HT1080 (cell line): ENCODE measurements at regions not wholly inside any gene's neighbourhood (a gene's known extent, or its start where the extent isn't known, plus 50 kb on each side); places are given as distances from the start of the nearest gene placed in this dataset.

Experiments used
- DNase-seq: peaks from one replicate; pipeline ENCODE4 v3.0.0-alpha.2; 2015; ENCODE audit warnings: low read depth

DNA sequence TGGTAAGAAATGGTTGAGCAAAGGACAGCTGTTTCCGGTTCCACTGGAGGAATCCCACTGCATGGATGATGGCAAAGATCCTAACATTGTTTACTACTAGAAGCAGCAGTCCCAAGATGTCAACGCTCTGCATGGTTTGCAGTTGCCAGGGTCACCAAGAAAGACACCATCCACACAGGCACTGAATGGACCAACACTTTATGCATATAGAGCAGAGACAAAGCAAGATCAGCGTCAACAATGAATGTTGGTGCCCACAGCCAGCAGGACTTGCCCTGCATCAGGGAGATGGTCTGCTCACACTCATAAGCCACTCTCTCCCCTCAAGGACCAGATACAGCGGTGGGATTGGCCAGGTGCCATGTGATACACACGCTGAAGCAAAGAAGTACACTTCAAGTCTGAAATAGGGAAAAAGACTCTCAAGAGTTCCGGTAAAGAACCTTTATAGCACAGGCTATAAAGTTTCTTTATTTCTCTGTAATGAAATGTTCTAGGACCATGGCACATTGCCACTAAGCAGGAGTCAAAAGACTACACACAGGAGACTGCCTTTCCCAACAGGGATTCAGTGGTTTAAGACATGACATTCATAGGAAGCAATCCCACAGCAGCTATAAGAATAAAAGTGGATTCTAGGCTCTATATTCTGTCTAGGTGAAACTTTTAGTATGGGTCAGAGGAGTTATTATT is 133.2 kb upstream of the EPHA4 start:
- no peak for DNase-seq

DNA sequence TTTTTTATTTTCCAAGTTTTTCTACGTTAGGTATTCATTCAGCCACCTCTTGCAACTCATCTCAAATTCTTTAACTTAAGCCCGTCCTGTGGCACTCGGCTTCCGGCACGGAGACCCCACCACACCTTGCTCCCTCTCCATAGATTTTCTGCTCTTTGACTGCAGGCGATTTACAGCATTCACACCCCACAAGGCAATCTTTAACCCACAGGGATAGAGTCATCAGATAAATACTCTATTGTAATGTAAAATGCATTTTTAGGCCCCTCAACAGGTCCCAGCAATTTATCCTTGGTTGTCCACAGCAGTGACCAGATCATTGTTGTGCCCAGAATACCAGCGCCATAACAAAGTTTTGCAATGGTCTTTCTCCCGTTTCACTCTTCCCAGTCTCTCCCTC is 132.3 kb upstream of the EPHA4 start:
- no peak for DNase-seq

DNA sequence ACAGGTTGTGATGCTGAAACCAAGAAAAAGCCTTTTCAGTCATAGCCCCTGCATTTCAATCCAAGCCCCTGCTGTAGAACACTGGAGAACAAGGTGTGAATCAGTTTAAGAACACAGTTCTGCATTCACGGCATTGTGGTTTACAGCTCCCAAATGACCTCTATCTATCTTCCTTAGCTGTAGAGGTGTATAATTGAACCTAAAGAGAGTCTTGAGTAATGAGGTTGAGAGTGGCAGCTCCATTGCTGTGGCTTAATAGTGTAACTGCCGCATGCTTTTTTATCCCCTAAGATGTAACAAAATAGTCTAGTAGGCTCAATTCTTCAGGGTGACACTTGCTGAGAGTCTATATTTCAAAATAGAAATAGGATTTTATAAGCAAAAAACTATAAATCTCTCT is 121.3 kb upstream of the EPHA4 start:
- DNase-seq: no peak

DNA sequence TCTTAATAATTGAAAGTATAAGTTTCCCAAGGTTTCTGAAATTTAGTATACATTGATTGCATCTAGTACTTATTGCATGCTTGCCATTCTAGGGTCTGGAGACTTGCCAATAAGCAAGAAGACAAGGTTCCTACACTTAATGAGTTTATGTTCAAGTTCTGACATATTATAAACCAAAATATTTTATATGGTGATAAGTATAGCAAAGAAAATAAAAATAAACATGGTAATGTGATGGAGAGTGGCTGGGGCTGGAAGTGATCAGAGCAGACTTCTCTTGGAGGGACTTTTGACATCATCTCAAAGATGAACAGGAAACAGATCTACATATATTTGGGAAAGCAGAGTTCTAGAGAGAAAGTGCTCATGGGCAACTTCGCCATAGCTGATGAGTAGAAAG is 119.5 kb upstream of the EPHA4 start:
- DNase-seq: no peak

DNA sequence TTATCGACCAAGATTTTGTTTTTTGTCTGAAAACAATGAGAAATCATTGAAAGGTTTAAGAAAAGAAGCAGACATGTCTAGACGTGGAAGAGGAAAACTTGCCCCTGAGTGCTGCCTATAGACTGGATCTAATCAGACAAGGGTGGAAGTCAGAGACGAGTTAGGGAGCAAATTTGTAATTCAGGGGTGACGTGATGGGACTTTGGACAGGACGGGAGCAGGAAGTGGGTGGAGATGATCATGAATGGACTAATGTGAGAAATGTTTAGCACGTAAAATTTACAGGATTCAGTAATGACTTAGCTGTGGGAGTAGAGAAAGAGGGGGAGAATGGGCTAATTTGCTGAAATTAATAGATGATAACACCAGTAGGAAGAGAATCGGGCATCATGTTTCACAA is 117.0 kb upstream of the EPHA4 start:
- DNase-seq: no peak

DNA sequence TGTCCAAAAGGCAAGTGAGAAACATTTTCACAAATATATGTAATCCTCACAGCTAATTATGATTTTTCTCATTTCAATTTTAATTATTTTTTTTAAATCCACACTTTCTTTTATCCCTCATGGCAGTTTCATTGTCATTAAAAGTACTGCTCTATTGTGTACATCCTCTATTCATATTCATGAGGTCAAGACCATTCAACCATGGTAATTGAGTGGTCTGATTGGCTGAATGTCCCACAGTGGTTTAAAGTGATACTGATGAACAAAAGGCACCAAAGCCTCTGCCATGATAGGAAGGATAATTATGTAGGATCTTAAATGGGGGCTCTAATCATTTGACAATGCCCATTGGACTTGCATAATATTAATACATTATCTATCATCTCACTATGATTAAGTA is 108.4 kb upstream of the EPHA4 start:
- no peak for DNase-seq

DNA sequence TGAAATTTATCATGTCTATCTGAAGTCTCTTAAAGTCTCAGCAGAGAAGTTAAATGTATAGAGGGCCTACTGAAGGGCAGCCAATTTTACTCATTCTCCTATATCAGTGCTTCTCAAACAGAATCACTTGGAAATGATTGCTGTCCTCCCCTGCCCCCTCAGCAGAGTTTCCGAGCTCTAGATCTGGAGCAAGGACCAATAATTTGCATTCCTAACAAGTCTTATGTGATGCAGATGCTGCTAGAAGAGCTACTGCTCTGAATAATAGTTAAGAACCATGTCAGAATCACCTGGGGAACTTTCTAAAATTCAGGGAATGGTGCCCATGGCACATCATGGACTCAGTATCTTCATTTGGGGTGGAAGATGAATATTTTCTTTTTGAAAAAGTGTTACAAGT is 105.6 kb upstream of the EPHA4 start:
- no peak for DNase-seq

DNA sequence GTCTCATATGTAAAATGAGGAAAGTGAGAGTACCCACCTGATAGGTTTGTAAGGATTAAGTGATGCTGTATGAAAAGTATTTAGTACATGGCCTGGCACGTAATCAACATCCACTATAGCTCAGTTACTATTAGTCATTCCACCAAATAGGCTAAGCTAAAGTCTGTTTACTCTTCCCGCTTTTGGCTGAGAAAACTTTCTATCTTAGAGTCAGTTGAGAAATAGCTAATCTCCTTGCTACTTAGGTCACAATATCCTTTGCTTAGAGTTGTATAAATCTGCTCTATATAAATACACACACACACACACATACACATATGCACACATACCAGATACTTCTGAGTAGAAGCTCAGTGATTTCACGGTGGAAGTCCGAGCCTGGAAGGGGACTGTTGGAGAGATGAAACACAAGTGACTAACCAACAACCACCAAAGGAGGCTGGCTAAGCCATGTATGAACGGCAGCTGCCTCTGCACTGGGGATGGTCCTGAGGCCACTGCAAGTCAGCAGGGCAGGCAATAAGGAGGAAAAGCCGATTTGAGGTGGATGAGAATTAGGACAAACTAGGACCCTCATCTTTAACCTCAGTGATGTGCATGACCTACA is 104.6 kb upstream of the EPHA4 start:
- peak; percentile 34 for DNase-seq

DNA sequence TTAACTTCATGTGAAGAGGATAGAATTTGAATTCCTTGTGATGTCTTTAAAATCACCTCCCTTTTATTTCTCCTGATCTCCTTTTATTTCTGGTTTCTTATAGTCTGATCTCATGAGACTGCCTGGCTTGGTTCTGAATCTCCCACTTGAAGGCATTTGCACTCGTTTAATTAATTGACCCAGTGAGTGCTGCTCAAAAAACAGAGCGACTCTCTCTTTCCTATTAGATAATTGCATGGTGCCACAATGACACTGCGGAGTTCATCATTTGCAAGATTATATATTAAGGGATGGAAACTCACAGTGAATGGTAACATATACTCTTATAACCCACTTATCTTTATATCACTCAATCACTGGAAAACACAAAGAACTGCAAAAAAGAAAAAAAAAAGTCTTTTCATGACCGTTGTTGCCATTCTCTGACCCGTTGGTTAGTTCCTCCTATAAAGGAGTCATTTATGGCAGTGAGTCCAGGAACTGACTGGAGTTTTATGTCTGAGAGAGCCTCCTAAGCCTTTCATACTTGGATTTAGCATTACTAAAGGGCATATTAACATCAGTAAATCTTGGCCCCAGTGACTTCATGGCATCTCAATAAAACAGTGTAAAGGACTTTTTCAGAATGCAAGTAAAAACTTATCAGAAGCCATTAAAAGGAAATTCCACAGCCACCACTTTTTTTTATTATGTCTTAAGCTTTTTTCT is 103.3 kb upstream of the EPHA4 start:
- no peak for DNase-seq

DNA sequence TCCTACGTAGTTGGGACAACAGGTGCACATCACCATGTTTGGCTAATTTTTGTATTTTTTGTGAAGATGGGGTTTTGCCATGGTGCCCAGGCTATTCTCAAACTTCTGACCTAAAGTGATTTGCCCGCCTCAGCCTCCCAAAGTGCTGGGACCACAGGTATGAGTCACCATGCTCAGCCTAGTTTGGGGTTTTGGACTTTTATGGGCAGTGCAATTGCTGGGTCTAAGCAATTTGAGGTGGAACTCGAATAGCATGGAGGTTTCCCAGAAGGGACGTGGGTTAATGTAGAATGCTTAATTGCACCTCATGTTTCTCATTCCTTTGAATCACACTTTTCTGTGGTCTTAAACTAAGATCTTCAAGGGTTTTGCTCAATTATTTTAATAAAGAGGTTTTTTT is 102.3 kb upstream of the EPHA4 start:
- no peak for DNase-seq

DNA sequence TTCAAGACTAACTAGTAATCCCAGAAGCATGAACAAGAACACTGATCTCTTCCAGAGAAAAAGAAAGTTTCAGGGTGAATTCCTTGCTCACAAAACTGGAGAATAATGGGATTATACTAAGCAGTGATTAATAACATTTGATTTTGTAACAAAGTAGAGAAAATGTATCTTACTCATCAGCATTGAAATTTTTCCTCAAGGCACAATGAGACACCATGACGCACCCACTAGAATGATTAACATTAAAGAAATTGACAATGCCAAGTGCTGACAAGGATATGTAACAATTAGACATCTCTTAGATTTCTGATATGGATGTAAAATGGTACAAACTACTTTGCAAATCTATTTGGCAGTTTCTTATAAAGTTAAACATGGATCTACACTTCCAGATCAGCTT is 101.1 kb upstream of the EPHA4 start:
- DNase-seq: no peak

DNA sequence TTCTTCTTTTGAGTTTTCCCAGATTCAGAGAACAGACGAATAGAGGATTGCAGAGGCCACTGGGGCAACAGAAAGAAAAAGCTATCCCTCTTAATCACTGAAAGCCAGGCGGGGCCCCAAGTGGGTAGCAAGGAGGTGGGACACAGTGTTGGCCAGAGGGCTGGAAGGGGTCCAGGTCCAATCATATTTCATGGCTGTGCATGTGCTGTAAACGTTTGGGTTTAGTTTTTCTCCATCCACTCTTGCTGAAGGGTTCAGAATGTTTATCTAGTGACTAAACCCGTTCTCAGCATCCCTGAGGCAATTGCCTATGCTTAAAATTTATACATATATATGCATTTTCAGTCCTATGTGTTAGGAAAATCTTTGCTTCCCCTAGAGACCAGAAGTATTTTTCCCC is 99.4 kb upstream of the EPHA4 start:
- peak; percentile 54 for DNase-seq

DNA sequence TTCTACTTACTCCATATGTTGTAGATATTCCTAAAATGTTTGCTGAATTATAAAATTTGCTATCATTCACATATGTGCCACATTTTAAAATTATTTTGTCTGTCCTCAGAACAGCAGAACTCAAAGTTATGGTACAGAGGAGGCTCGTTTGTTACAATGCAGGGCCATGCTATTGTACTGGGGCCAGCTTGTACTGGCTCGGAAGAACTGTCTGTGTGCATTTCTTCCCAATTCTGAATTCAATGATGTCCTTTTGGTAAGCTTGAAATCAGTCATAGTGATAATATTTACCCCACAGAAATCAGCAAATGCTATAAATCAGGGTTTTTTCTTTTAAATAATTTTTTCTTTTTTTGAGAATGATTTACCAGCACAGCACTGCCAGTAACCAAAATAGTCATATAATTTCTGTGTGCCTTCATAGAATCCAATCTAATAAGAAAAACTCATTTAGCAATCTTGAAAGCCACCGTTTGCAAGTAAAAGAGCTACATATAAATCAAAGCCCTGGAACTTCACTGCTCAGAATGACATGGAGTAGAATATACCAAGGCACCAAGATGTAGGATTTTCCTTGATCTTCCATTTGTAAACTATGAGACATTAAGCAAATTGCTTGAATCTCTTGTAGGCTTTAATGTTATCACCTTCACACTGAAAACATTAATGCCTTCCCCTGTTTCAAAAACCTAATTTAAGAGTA is 90.7 kb upstream of the EPHA4 start:
- no peak for DNase-seq

DNA sequence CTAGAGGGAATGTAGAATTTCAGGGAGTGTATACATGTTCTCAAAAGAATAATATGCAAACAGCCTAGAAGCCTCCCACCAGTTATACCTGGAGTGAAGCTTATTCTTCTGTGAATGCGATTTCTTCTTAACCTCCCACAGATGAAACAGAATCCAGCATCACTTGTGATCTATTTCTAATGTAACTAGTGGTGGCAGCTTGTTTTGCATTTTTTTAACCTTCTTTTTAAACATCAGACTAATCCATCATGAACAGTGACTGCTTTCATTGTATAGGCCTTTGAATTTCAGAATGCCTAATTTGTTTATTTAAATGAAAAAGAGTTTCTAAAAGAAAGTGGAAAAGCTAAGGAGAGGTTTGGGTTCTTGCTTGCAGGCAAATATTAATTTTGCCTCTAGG is 85.7 kb upstream of the EPHA4 start:
- DNase-seq: no peak

DNA sequence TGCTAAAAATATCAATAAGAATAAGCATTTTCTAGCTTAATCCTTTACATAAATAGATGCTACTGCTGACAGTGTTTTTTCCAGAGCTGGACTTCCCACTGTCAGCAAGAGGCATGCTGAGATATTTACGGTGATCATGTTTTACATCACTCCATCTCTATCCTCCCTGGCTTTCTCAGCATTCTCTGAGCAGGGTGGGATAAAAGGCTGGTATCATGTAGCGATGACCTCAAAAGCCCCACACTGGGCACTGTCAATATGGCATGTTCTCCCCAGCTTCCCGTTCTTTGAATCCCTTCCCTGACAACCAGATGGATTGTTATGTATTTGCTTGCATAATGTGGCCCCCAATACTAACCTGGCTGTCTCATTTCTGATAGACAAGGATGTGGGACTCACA is 83.2 kb upstream of the EPHA4 start:
- no peak for DNase-seq

DNA sequence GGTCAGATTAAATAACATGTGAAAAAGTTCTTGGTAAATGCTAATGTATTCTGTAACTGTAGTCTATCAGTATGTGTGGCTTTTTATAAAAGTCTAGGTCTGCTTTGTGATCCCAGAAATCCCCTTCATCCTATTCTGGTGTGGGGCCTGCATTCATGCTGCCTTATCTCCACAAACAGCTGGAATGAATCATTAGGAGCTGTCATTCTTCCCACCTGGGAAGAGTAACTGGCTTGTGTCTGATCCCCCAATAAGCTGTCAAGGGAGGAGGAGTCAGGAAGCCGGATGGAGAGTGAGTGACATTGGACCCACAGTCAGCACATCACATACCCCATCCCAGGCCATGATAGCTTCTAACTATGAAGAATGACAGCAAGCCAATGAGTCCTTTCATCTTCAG is 81.1 kb upstream of the EPHA4 start:
- DNase-seq: no peak

DNA sequence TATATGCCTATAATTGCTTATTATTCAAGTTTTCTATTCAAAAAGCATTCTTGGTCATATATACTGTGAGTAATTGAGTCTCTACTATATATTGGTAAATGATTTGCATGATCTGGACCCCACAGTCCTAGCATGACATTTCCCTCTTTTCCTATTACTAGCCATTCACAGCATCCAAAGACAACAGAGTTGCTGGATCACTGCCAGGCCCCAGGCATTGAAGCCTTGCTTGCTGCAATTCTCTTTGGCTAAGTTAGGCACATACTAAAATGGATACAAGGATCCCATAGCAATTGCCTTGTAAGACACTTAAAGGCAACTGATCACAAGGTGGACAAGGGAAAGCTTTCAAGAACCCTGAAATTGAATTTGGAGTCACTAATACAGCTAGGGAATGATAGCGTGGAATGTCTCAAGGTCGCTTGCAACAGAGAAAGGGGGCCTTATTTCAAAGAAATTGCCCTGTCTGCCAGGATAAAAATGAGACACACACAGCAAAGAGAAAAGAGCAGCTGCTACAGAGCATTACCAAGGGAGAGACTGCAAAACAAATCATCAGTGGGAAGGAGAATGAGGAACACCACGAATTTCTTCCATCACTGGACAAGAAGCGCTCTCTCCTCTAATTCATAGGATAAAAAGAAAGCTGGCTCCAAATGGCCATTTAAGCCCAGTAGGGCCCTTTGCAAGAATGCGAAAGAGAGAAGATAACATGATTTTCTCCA is 77.1 kb upstream of the EPHA4 start:
- DNase-seq: no peak

DNA sequence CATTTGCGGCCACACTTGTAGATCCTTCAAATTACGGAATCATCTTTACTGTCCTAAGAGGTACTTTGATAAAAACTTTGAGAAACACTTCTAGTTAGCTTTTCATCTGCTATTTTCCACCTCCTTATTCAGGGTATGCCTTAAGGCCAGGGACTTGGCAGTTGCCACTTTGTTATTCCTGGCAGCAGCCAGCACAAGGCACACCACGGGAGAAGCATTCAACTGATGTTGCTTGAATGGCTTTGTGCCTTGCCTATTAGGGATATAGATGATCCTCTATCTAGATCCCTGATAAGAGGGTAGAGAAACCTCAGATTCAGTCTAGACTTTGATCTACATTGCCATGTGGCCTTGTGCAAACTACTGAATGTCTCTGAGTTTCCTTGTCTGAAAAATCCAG is 70.3 kb upstream of the EPHA4 start:
- no peak for DNase-seq

DNA sequence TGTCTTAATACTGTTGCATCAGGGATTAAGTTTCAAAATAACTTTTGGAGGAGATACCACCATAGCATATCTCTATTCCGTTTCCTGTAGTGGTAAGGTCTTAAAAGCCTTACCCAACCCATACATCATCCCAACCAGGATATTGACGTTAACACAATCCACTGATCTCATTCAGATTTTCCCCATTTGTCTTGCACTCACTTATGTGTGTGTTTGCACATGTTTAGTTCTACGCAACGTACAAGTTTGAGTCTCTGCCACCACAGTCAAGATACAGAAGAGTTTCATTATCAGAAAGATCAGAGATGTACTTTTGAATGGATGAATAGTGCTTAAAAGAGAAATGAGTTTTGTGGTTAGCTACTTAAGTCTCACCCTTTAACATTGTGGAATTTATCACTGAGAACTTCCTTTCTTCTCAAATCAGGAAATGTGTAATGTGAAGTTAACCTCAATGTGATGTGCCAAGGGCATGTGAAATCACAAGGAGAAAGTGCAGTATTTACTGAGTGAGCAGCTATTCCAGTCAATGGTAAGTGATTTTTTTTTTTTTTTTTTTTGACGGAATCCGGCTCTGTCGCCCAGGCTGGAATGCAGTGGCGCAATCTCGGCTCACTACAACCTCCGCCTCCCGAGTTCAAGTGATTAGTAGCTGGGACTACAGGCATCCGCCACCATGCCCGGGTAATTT is 69.2 kb upstream of the EPHA4 start:
- DNase-seq: peak; percentile 98

DNA sequence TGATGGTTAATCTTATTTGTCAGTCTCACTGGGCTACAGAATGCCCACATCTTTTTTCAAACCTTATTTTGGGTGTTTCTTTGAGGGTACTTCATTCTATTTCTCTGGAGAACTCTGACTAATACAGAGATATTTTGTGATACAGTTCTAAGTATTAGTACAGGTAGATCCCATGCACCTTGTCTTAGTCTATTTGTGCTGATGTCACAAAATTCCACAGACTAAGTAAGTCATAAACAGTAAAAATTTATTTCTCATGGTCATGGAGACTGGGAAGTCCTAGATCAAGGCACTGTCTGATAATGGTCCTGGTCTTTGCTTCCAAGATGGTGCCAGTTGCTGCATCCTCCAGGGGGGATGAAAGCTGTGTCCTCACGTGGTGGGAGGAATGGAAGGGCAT is 68.6 kb upstream of the EPHA4 start:
- DNase-seq: no peak

DNA sequence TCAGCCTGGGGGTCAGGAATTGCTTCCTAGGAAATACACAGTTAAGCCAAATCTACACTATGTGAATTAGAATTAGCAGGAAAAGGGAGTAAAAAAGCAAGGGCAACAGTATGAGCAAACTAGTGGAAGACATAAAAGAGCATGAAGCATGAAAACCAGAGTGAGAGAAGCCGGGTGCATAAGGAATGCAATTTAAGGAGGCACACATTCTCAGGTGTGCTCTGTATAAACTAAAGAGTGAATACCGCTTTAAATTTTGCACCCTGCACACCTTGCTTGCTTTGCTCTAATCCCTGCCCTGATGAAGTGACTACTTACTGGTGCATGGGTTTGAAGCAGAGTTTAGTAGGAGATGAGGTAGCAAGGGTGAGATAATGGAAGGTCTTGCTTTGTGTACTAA is 65.7 kb upstream of the EPHA4 start:
- DNase-seq: no peak
